ENCODE measurements at regions not wholly inside any gene's neighbourhood (a gene's known extent, or its start where the extent isn't known, plus 50 kb on each side); places are given as distances from the start of the nearest gene placed in this dataset.

GRCh38 chr2:66903183-66903582 is 468.3 kb downstream of the MEIS1 start:
- 71 to 83% methylated on average over 1 of the region's 1 CpG for WGBS, 2 experiments (ENCODE audit: insufficient coverage in 1 of 2, insufficient read length in 1 of 2)
- Histone ChIP-seq H3K36me3 (ENCODE audit: control insufficient read depth, insufficient read depth, low read length) (no peaks in the 10 kb centered on the region), H3K27ac (ENCODE audit: low read depth, low read length) (no peak overlapping the region), H3K4me1 (ENCODE audit: control insufficient read depth, insufficient read depth, low read length) (peaks cover 3% of the 10 kb centered on the region), H3K9ac (ENCODE audit: extremely low read depth, low read length, poor library complexity, severe bottlenecking) (no peak overlapping the region), H3K27me3 (ENCODE audit: control insufficient read depth, insufficient read depth, low read length, poor library complexity, severe bottlenecking) (peaks cover 44% of the 10 kb centered on the region), H3K4me3 (ENCODE audit: low read length) (no peak overlapping the region), H3K9me3 (ENCODE audit: control insufficient read depth, low read length) (no peaks in the 10 kb centered on the region)
- Mint-ChIP-seq H3K9me3 (no peaks in the 10 kb centered on the region), H3K36me3 (ENCODE audit: low read depth) (no peaks in the 10 kb centered on the region), H3K27ac (peak overlapping the region; percentile 13), H3K4me1 (peaks cover 17% of the 10 kb centered on the region), H3K27me3 (ENCODE audit: insufficient read depth) (peaks cover 48% of the 10 kb centered on the region), H3K4me3 (no peak overlapping the region)
- TF ChIP-seq CTCF (conservative IDR thresholded peaks at IDR 0.05), result no peak
- no peak for DNase-seq

- Mint-ChIP-seq H3K36me3 (ENCODE audit: low read depth) (no peaks in the 10 kb centered on the region), H3K27me3 (ENCODE audit: insufficient read depth) (peaks cover 41% of the 10 kb centered on the region), H3K27ac (no peak overlapping the region), H3K9me3 (no peaks in the 10 kb centered on the region), H3K4me1 (peaks cover 17% of the 10 kb centered on the region), H3K4me3 (no peak overlapping the region)
- no peak for TF ChIP-seq CTCF (conservative IDR thresholded peaks at IDR 0.05)
- Histone ChIP-seq H3K4me3 (ENCODE audit: low read length) (no peak overlapping the region), H3K36me3 (ENCODE audit: control insufficient read depth, insufficient read depth, low read length) (no peaks in the 10 kb centered on the region), H3K4me1 (ENCODE audit: control insufficient read depth, insufficient read depth, low read length) (peaks cover 3% of the 10 kb centered on the region), H3K27me3 (ENCODE audit: control insufficient read depth, insufficient read depth, low read length, poor library complexity, severe bottlenecking) (peaks cover 37% of the 10 kb centered on the region), H3K27ac (ENCODE audit: low read depth, low read length) (no peak overlapping the region), H3K9me3 (ENCODE audit: control insufficient read depth, low read length) (no peaks in the 10 kb centered on the region), H3K9ac (ENCODE audit: extremely low read depth, low read length, poor library complexity, severe bottlenecking) (no peak overlapping the region)
- WGBS, 2 experiments (ENCODE audit: insufficient coverage in 1 of 2, insufficient read length in 1 of 2), result 95 to 99% methylated on average over 8 to 9 of the region's 9 CpGs
- DNase-seq, result no peak
Observed at GRCh38 chr2:66903745-66904465, 469.0 kb downstream of the MEIS1 start.

GRCh38 chr2:66915237-66915636 is 480.3 kb downstream of the MEIS1 start:
- WGBS, 2 experiments (ENCODE audit: insufficient coverage in 1 of 2, insufficient read length in 1 of 2), result 93% methylated on average over 2 of the region's 2 CpGs; no CpG with 5 or more reads in 1 of the 2 experiments
- H3K27me3 ChIP-seq (ENCODE audit: control insufficient read depth, insufficient read depth, low read length, poor library complexity, severe bottlenecking), result peaks cover 7% of the 10 kb centered on the region
- Mint-ChIP-seq H3K36me3 (ENCODE audit: low read depth) (no peaks in the 10 kb centered on the region), H3K9me3 (no peaks in the 10 kb centered on the region), H3K27ac (no peak overlapping the region), H3K4me3 (no peak overlapping the region), H3K27me3 (ENCODE audit: insufficient read depth) (peaks cover 31% of the 10 kb centered on the region), H3K4me1 (no peaks in the 10 kb centered on the region)
- H3K27ac ChIP-seq (ENCODE audit: low read depth, low read length), result no peak overlapping the region
- no peaks in the 10 kb centered on the region for H3K4me1 ChIP-seq (ENCODE audit: control insufficient read depth, insufficient read depth, low read length)
- no peak for TF ChIP-seq CTCF (conservative IDR thresholded peaks at IDR 0.05)
- H3K36me3 ChIP-seq (ENCODE audit: control insufficient read depth, insufficient read depth, low read length), result no peaks in the 10 kb centered on the region
- DNase-seq, result no peak
- no peak overlapping the region for H3K4me3 ChIP-seq (ENCODE audit: low read length)
- H3K9ac ChIP-seq (ENCODE audit: extremely low read depth, low read length, poor library complexity, severe bottlenecking), result no peak overlapping the region
- H3K9me3 ChIP-seq (ENCODE audit: control insufficient read depth, low read length), result no peaks in the 10 kb centered on the region
